Pancreas (tissue), 10 donors: ENCODE measurements at regions not wholly inside any gene's neighbourhood (a gene's known extent, or its start where the extent isn't known, plus 50 kb on each side); places are given as distances from the start of the nearest gene placed in this dataset.

Experiments
- ATAC-seq, 4 donors: fragments of 200-7000 bp; cut with Tn5 transposase; one replicate each; pipeline versions ENCODE4 v1.8.0 to v1.9.1; 2020; ENCODE audit warnings: mild to moderate bottlenecking in 4 of 4, moderate library complexity in 4 of 4
- DNase-seq, 6 donors: peaks; one replicate each; pipeline ENCODE4 v3.0.0-alpha.2; 2020
- FAIRE-seq: peaks from 2 replicates; lab custom pipeline; 2012; peaks lifted over from hg19 to GRCh38; lab: Jason Lieb, UNC
- H3K27ac ChIP-seq, 4 donors: fragments of 200-600 bp; sonication (generic); 1 replicate in 3 of 4; 2 replicates in 1 of 4; pipeline versions ENCODE4 v1.5.0 to v1.8.0; 2020
- H3K27me3 ChIP-seq, 4 donors: fragments of 200-600 bp; one replicate each; pipeline ENCODE4 v1.8.0; 2021
- H3K36me3 ChIP-seq, 3 donors: fragments of 200-600 bp; sonication (generic) in 1 of 3; one replicate each; pipeline versions ENCODE4 v1.5.0 to v1.8.0; 2020 to 2021
- H3K4me1 ChIP-seq, 3 donors: fragments of 200-600 bp; one replicate each; pipeline ENCODE4 v1.8.0; 2021
- H3K4me3 ChIP-seq, 4 donors: fragments of 200-600 bp; sonication (generic) in 2 of 4; one replicate each; pipeline versions ENCODE4 v1.5.0 to v1.8.0; 2020 to 2021
- H3K9me3 ChIP-seq, 4 donors: fragments of 200-600 bp; one replicate each; pipeline ENCODE4 v1.8.0; 2021
- CTCF ChIP-seq, 4 donors: fragments of 200-600 bp; sonication (generic) in 3 of 4; IDR thresholded peaks; one replicate each; pipeline versions ENCODE4 v1.5.0 to v1.8.0; 2021; ENCODE audit warnings: antibody characterized with exemption in 4 of 4
- WGBS, 2 donors: extraction: QIAGEN DNeasy Blood & Tissue Kit; methylation state at CpG; one replicate each; pipeline ENCODE4 v1.1.7; 2013; 5-methylcytosine and 5-hydroxymethylcytosine counted together
- intact Hi-C, 3 donors: fragments of 100-400 bp; cut with DNase I; formaldehyde crosslinking; loops; one replicate each; pipeline versions ENCODE4 v1.11.1 to v1.14.2; 2022
- donor health status: healthy with polysubstance abuse.
- donor health status: DM: no; HTN: no; CAD: no; lungs with moderate emphysema.
- donor health status: DM: no; HTN: no; CAD: no.
- donor health status: control.
- donor health status: control.
- donor health status: Bipolar disorder and iron deficiency.
- donor health status: DM: yes; HTN: yes; CAD: no.
- donor health status: DM: no; HTN: no; CAD: no.
- donor health status: DM: no; HTN: no; CAD: no.
- donor health status: DM: yes; HTN: yes; CAD: no.

GRCh38 chr15:46723308-46723707 lies 994.0 kb upstream of the SEMA6D start:
- ATAC-seq, result no peak

GRCh38 chr15:46732060-46732459 lies 985.2 kb upstream of the SEMA6D start:
- H3K4me1 ChIP-seq, result no peaks in the 10 kb centered on the region
- no peaks in the 10 kb centered on the region for H3K36me3 ChIP-seq
- no peaks in the 10 kb centered on the region for H3K9me3 ChIP-seq
- intact Hi-C loops, result no loop called here
- H3K27me3 ChIP-seq, result no peaks in the 10 kb centered on the region
- H3K4me3 ChIP-seq, result no peak overlapping the region
- no peak overlapping the region for H3K27ac ChIP-seq
- FAIRE-seq (no peak), DNase-seq (no peak), ATAC-seq (no peak)
- WGBS, 2 donors, result 68 to 91% methylated on average over 1 of the region's 1 CpG
- no peak for TF ChIP-seq CTCF (IDR thresholded peaks at IDR 0.05)

More at GRCh38 chr15:46723308-46723707, 994.0 kb upstream of the SEMA6D start:
- WGBS, 2 donors, result 62 to 81% methylated on average over 2 of the region's 2 CpGs
- TF ChIP-seq CTCF (IDR thresholded peaks at IDR 0.05), result no peak
- intact Hi-C loops, result no loop called here
- no peaks in the 10 kb centered on the region for H3K4me1 ChIP-seq
- no peak overlapping the region for H3K4me3 ChIP-seq
- no peak for DNase-seq
- FAIRE-seq, result no peak
- H3K27ac ChIP-seq, result no peak overlapping the region
- no peaks in the 10 kb centered on the region for H3K27me3 ChIP-seq
- no peaks in the 10 kb centered on the region for H3K9me3 ChIP-seq
- H3K36me3 ChIP-seq, result no peaks in the 10 kb centered on the region

GRCh38 chr15:46735115-46735514 lies 982.2 kb upstream of the SEMA6D start:
- ATAC-seq, result no peak
- intact Hi-C loops, result no loop called here

GRCh38 chr15:46751303-46751702 lies 966.0 kb upstream of the SEMA6D start:
- WGBS, 2 donors, result 14 to 17% methylated on average over 3 of the region's 3 CpGs
- Histone ChIP-seq H3K4me3 (no peak overlapping the region), H3K9me3 (no peaks in the 10 kb centered on the region), H3K27ac (no peak overlapping the region), H3K27me3 (no peaks in the 10 kb centered on the region), H3K36me3 (no peaks in the 10 kb centered on the region), H3K4me1 (no peaks in the 10 kb centered on the region)
- ATAC-seq (no peak), DNase-seq (no peak), FAIRE-seq (no peak)
- intact Hi-C loops, result no loop called here
- no peak for TF ChIP-seq CTCF (IDR thresholded peaks at IDR 0.05)

More at GRCh38 chr15:46735115-46735514, 982.2 kb upstream of the SEMA6D start:
- FAIRE-seq (no peak), DNase-seq (no peak)
- TF ChIP-seq CTCF (IDR thresholded peaks at IDR 0.05), result no peak
- 73 to 78% methylated on average over 4 of the region's 4 CpGs for WGBS, 2 donors
- Histone ChIP-seq H3K9me3 (no peaks in the 10 kb centered on the region), H3K36me3 (no peaks in the 10 kb centered on the region), H3K27me3 (no peaks in the 10 kb centered on the region), H3K4me3 (no peak overlapping the region), H3K4me1 (no peaks in the 10 kb centered on the region), H3K27ac (no peak overlapping the region)

GRCh38 chr15:46753946-46754345 lies 963.4 kb upstream of the SEMA6D start:
- FAIRE-seq (no peak), DNase-seq (no peak), ATAC-seq (no peak)
- Histone ChIP-seq H3K36me3 (no peaks in the 10 kb centered on the region), H3K9me3 (no peaks in the 10 kb centered on the region), H3K4me3 (no peak overlapping the region), H3K27ac (no peak overlapping the region), H3K27me3 (no peaks in the 10 kb centered on the region), H3K4me1 (no peaks in the 10 kb centered on the region)
- no peak for TF ChIP-seq CTCF (IDR thresholded peaks at IDR 0.05)
- WGBS, 2 donors, result 75 to 87% methylated on average over 4 of the region's 4 CpGs
- intact Hi-C loops, result no loop called here
